GM23248 (cell line): ENCODE measurements at regions not wholly inside any gene's neighbourhood (a gene's known extent, or its start where the extent isn't known, plus 50 kb on each side); places are given as distances from the start of the nearest gene placed in this dataset.

Experiments
- EZH2 ChIP-seq: fragments of 200-600 bp; sonication (generic); IDR thresholded peaks from 2 replicates; pipeline ENCODE4 v1.6.1; 2018; ENCODE audit warnings: antibody characterized with exemption, mild to moderate bottlenecking; ENCODE audit not compliant: insufficient read depth, poor library complexity, severe bottlenecking
- EZH2phosphoT487 ChIP-seq: fragments of 200-600 bp; sonication (generic); IDR thresholded peaks from 2 replicates; pipeline ENCODE4 v1.6.1; 2018; ENCODE audit warnings: antibody characterized with exemption, moderate library complexity, mild to moderate bottlenecking, low read depth; ENCODE audit not compliant: insufficient read depth

DNA sequence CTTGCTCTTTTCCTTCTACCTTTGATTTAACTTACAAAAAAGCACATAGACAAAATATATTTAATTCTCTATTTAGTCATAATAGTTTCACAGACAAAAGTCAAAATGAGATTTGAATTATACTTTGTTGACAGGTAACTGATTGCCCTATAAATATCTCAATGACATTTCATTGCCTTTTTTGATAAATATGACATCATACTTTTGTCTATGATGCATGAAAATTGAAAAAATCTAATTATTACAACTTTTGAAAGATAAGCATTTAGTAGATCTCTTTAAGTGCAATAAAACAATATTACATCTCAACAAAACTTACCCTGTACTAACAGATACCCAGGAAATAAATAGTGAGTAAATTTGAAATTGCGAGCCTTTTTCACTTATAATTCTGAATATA, 147.9 kb downstream of the SERPINI1 start:
- TF ChIP-seq EZH2: no peak
- no peak for TF ChIP-seq EZH2phosphoT487
